ENCODE measurements at regions not wholly inside any gene's neighbourhood (a gene's known extent, or its start where the extent isn't known, plus 50 kb on each side); places are given as distances from the start of the nearest gene placed in this dataset.
"Not testable (repeated sequence)": the region's sequence is repeated elsewhere in the genome, so short reads cannot be mapped to it uniquely, and the experiment has no call there.

GRCh38 chr6:150741633-150742200 is 123.8 kb upstream of the MTHFD1L start:
- DNase-seq = peak in 1 of 2 experiments; percentile 22

- no peak for DNase-seq
Measured at GRCh38 chr6:150744522-150745260, 120.8 kb upstream of the MTHFD1L start.

DNA sequence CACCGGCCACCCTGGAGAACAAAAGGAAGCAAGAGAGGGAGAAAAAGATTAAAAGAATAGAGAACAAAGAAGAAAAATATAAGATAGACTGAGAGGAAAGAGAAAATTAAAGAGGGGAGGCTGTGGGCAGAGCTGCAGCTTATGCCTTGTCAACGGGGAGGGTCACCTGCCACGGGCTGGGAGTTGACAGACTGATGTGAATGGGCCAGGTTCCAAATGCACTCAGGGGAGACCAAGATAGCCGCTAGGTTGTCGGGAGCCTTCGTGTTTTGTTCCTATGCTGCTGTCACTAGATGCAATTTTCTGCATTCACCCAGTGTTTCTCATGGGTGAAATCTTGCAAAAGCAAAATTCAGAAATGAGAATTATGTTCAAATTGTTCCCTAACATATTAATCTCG is 119.6 kb upstream of the MTHFD1L start:
- DNase-seq = no peak

GRCh38 chr6:150747155-150747554 is 118.3 kb upstream of the MTHFD1L start:
- no peak for DNase-seq

GRCh38 chr6:150749091-150749670 is 116.3 kb upstream of the MTHFD1L start:
- DNase-seq = no peak

DNA sequence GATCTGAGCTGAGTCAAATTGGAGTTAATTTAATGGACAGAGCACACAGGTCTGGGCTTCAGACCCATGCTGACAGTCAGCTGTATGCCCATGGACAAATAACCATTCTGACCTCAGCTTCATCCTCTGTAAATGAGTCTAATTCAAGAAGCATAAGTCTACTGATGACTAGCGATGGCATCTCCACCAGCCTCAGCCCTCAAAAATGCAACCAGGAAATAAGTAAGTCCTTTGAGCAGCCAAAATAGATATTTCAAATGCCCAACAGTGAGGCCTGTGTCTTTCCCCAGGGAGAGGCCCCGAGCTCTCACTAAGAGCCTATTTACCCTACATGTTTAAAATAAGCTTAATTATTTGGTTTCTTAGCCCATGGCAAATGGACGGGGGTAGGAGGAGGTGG is 114.2 kb upstream of the MTHFD1L start:
- no peak for DNase-seq

DNA sequence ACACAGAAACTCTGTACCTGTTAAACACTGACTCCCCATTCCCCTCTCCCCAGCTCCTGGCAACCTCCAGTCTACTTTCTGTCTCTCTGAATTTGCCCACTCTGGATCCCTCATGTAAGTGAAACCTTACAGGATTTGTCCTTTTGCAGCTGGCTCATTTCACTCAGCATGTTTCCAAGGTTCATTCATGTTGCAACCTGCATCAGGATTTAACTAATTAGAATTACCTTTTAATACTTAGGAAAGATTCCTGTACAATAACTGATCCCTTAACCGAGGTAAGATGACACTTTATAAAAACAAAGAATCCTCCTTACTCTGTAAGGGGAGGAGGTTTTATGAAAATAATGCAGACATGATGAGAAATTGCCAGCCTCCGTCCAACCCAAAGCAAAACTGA is 113.1 kb upstream of the MTHFD1L start:
- no peak for DNase-seq

DNA sequence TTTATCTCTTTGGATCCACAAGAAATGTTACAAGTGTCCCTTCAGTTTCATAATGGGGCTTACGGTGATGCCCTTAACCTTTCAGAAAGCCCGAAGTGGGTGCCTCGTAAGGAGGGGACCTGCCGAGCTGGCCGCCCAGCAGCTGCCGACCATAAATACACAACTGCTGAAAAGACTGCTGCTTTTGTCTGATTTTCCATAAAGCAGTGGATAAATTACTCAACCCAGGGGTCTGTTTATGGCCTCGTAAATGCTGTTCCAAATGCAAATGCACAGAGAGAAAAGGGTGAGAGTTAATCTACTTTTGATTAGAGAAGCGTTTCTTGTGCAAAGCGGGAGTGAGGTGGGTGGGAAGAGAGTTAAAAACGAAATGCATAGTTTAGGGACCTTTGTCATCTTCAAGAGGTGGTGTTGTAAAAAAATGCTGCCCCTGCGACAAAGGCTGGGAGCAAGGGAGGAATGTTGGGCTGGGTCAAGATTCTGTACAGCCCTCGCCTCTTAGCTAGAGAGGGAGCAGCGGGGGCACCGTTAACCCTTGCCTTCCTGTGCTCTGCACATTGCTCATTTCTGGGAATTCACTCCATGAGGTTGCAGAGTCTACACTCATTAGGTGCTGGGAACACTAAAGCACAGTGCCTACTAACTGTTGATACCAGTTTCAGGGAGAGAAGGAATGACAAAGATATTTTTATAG is 112.0 kb upstream of the MTHFD1L start:
- peak; percentile 41 to 60 for DNase-seq

- DNase-seq = no peak
Measured at GRCh38 chr6:150755042-150755441, 110.5 kb upstream of the MTHFD1L start.

DNA sequence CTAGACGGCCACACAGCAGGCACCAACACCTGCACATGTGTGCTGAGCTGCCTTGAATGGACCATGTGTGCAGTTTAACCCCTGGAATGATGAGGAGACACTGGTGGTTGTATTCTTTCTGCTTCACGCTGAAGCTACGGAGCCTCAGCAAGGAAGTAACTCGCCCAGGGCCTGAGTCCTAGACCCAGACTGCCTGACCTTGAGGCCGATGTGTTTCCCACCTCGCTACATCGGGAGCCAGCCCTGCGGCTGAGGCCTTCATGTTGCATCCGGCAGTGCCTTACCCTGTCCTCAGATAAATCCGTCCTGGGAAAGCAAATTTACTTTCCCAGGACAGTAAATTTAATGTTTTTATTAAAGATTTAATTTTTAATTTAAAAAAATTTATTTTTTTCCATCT is 110.0 kb upstream of the MTHFD1L start:
- no peak for DNase-seq

- no peak for DNase-seq
Measured at GRCh38 chr6:150756173-150756572, 109.3 kb upstream of the MTHFD1L start.

GRCh38 chr6:150757807-150758206 is 107.7 kb upstream of the MTHFD1L start:
- DNase-seq = not testable (repeated sequence)

- DNase-seq = no peak
Measured at GRCh38 chr6:150759483-150759882, 106.0 kb upstream of the MTHFD1L start.

DNA sequence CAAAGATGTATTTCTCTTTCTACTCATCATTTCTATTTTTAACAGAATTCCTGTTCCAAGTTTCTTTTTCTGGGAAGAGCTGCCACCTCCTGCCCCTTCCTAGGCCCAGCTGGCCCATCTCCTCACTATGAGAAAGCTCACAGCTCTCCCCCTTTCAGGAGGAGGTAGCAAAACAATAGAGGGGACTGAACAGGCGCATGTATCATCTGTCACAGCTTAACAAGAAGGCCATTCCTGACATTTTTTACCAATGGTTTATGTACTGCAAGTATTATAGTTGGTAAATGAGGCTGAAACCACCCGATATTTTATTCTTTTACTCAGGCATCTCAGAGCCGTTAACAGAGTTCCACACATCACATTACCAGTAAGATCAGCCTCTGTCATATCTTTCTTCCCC is 103.7 kb upstream of the MTHFD1L start:
- no peak for DNase-seq

DNA sequence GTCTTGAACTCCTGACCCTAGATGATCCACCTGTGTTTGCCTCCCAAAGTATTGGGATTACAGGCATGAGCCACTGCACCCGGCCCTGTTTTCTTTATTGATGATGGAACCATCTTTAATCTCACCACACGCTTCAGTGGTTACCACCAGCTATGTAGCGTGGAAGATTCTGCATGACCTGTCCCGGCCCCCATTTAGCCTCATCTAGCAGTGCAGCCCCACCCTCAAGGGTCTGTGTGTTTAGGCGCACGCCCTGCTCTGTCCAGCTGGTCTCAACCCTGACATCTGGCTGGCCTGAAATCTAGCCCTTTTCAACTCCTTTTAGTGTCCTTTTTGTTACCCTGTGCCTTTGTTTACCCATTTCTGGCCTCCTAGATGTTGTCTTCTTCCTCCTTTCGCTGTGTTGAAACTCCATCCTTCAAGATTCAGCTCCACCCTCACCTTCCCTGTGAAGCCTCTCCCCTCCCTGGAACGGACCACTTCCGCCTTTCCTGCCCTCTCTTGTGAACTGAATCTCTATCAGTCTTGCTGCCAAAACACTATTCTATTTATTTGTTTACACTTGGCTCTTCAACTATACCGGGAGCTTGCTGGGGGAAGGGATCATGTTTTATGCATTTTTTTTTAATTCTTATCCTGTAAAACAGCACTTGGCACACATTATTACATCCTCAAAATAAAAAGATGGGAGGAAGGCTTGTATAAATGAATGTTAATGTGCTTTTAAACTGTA is 101.0 kb upstream of the MTHFD1L start:
- DNase-seq = peak; percentile 77 to 82

DNA sequence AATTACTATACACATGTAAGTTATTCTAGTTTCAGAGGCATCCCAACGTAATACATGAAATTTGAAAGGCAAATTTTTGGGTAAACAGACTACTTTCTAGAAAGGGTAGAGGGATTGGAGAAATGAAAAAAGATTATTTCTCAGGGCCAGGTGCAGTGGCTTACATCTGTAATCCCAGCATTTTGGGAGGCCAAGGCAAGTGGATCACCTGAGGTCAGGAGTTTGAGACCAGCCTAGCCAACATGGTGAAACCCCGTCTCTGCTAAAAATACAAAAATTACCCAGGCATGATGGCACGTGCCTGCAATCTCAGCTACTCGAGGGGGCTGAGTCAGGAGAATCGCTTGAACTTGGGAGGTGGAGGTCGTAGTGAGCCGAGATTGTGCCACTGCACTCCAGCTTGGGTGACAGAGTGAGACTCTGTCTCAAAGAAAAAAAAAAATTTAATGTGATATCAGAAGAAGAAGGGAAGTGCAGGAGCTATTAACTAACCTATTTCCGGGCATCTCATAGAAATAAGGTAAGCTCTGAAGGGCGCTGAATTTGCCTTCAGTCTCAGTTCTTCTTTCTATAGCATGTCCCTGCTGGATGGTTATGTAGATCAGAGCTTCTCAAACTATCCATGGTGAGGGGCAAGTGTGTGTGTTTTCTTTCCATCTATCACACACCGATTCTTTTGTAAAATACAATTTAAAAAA is 100.3 kb upstream of the MTHFD1L start:
- DNase-seq = peak; percentile 77 to 85

DNA sequence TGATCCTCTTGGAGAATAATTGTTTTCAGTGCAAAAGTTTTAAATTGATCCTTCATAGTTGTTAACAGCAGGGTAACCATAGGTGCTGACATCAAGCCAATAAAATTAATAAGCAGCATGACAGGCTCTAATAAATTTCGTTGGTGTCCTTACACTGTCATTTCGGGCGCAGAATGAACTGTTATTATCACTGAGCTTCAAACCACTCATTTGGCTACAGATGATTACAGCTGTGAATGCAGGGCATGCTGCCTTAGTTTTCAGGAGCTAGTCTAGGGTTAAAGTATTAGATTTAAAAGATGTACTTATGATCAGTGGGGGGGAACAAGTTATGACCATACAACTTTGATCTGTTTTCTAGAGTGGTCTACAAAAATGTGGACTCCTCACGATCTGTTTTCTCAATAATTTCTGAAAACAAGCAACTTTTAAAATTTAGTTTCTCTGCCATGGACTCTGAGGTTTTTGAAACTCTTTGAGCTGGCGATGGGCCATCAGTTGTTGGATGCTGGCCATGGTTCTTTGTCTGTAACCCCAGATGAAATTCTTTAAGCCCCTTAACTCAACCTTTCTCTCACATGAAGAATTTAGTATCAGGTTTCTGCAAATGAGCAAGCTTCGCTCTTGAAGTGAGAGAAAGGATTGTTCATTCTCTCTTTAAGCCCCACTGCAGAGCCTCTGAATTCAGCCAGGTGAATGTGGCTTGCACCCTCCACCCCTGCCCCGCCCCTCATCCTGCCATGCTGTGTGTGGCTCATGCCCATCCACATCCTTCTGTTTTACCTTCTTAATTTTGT is 99.1 kb upstream of the MTHFD1L start:
- peak in 1 of 2 experiments; percentile 9 for DNase-seq

DNA sequence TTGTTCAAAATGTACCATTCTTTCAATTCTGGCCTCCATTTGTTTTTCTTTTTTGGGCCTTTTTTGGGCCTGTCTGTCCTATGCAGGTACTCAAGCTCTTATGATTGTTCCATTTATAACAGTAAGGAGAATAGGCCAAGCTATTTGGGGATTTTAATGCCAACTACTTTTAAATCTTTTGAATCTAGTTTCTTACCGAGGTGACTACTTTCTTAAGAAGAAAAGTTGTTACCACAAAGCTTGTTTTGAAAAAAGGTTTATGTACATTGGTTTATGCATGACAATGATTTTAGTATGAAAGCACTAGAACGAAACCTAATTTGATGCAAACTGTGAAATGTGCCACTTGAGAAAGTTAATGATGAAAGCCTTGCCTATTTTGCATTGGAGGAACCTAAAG is 98.3 kb upstream of the MTHFD1L start:
- DNase-seq = no peak

GRCh38 chr6:150767571-150768018 is 97.9 kb upstream of the MTHFD1L start:
- no peak for DNase-seq

DNA sequence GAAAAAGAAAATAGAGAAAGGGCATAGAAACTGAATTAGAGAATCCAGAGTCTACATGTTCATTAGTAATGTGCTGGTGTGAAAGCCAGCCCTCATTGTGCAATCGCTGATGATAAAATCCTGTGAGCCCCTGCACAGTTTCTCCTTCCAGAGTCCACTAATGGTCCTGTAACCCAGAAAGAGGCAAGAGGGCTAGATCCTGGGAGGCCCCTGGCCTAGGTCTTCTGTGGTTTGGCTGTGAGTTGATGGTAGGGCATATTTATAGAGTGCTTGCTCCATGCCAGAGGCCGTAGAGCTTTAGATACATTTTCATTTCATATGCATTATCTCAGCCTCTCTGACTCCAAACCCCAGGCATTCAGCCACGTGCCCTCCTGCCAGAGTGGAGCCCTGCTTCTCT is 94.9 kb upstream of the MTHFD1L start:
- no peak for DNase-seq

GRCh38 chr6:150773969-150774368 is 91.5 kb upstream of the MTHFD1L start:
- DNase-seq = no peak
